A549 (cell line): ENCODE measurements at regions not wholly inside any gene's neighbourhood (a gene's known extent, or its start where the extent isn't known, plus 50 kb on each side); places are given as distances from the start of the nearest gene placed in this dataset.

Experiments used
- JUN ChIP-seq, 2 experiments: fragments of >200 bp; sonication (Bioruptor Twin); formaldehyde crosslinking; IDR thresholded peaks; 2 replicates in 1 of 2; 3 replicates in 1 of 2; pipeline ENCODE4 v1.6.1; 2016 to 2017
- MAFK ChIP-seq: fragments of 450-650 bp; IDR thresholded peaks from 2 replicates; pipeline ENCODE4 v1.6.1; 2014; ENCODE audit not compliant: partially characterized antibody
- TF ChIP-seq, protein P1 (sequence below): fragments of >200 bp; sonication (Bioruptor Twin); formaldehyde crosslinking; IDR thresholded peaks from 3 replicates; pipeline ENCODE4 v1.5.1; 2016

DNA sequence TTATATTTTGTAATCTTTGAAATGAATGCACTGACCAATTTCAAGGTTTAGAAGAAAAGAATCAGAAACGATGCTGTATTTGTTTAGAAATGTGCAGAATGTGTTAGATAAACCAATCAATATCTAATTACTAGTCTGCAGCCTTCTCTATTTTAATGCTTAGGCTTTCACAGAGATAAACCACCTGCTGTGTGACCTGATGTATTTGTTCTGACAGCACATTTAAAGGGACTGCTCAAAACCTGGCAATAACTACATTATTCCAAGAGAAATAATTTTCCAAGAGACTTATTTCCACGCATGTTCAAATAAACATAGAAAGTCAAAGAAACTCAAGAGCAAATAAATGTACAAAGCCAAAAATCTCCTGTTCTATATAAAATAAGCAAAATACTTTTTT, 641.6 kb upstream of the PCDH20 start:
- no peak for TF ChIP-seq MAFK
- TF ChIP-seq, protein P1, sequence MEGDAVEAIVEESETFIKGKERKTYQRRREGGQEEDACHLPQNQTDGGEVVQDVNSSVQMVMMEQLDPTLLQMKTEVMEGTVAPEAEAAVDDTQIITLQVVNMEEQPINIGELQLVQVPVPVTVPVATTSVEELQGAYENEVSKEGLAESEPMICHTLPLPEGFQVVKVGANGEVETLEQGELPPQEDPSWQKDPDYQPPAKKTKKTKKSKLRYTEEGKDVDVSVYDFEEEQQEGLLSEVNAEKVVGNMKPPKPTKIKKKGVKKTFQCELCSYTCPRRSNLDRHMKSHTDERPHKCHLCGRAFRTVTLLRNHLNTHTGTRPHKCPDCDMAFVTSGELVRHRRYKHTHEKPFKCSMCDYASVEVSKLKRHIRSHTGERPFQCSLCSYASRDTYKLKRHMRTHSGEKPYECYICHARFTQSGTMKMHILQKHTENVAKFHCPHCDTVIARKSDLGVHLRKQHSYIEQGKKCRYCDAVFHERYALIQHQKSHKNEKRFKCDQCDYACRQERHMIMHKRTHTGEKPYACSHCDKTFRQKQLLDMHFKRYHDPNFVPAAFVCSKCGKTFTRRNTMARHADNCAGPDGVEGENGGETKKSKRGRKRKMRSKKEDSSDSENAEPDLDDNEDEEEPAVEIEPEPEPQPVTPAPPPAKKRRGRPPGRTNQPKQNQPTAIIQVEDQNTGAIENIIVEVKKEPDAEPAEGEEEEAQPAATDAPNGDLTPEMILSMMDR: no peak
- TF ChIP-seq JUN (IDR thresholded peaks at IDR 0.05): no peak
